C4-2B (cell line): ENCODE measurements at regions not wholly inside any gene's neighbourhood (a gene's known extent, or its start where the extent isn't known, plus 50 kb on each side); places are given as distances from the start of the nearest gene placed in this dataset.

Experiments
- CTCF ChIP-seq: fragments of 450-650 bp; conservative IDR thresholded peaks from 2 replicates; pipeline ENCODE4 v1.5.1; 2017; ENCODE audit warnings: mild to moderate bottlenecking
- ZFX ChIP-seq: fragments of 450-650 bp; IDR thresholded peaks from 2 replicates; pipeline ENCODE4 v1.6.1; 2017

GRCh38 chr1:194717334-194717733, 1530.9 kb upstream of the B3GALT2 start:
- TF ChIP-seq CTCF: no peak
- TF ChIP-seq ZFX: no peak
